SJCRH30 (cell line): ENCODE measurements at regions not wholly inside any gene's neighbourhood (a gene's known extent, or its start where the extent isn't known, plus 50 kb on each side); places are given as distances from the start of the nearest gene placed in this dataset.

ENCODE experiments used
- DNase-seq, 2 experiments: peaks; one replicate each; pipeline ENCODE4 v3.0.0-alpha.2; 2015 to 2020
- H3K27ac ChIP-seq: fragments of 250-450 bp; sonication (Bioruptor Pico); 2 replicates; pipeline ENCODE4 v1.5.1; 2020; ENCODE audit warnings: mild to moderate bottlenecking, moderate library complexity
- H3K27me3 ChIP-seq: fragments of 250-450 bp; sonication (Bioruptor Pico); 2 replicates; pipeline ENCODE4 v1.5.1; 2020; ENCODE audit warnings: mild to moderate bottlenecking, moderate library complexity
- H3K36me3 ChIP-seq: fragments of 250-450 bp; sonication (Bioruptor Pico); 2 replicates; pipeline ENCODE4 v1.5.1; 2020; ENCODE audit warnings: mild to moderate bottlenecking, moderate library complexity
- H3K4me1 ChIP-seq: fragments of 250-450 bp; sonication (Bioruptor Pico); 2 replicates; pipeline ENCODE4 v1.5.1; 2020; ENCODE audit warnings: mild to moderate bottlenecking, moderate library complexity
- H3K4me3 ChIP-seq: fragments of 250-450 bp; sonication (Bioruptor Pico); 2 replicates; pipeline ENCODE4 v1.5.1; 2020; ENCODE audit warnings: mild to moderate bottlenecking, moderate library complexity
- H3K9me3 ChIP-seq: fragments of 250-450 bp; sonication (Bioruptor Pico); replicated peaks from 2 replicates; pipeline ENCODE4 v1.5.1; 2020; ENCODE audit warnings: mild to moderate bottlenecking, moderate library complexity

DNA sequence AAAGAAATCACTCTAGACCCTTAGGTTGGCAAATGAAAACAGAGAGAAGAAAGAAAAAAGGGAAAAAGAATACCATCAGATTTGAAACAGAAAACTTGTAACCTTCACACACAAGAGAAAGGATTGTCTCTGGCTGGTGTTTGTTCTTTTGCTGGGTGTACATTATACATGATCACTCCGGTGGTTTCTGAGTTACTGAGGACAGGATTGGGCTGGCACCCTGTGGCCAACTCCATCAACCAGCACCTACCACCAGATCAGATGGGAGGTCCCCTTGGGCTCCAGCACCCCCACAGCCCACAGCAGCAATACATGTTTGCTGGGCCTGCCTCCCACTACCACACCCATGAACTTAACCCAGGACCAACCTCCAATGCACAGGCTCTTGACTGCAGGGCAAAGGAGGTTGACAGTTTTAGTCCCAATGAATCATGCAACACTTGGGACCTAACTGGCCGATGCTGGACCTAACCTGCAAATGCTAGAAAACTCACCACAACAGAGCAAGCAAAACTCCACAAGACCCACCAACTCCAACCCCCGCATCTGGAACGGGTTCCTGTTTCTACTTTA is 308.3 kb downstream of the SOX9 start:
- Histone ChIP-seq H3K27ac (no peak overlapping the region), H3K4me3 (no peak overlapping the region), H3K9me3 (no peaks in the 10 kb centered on the region), H3K27me3 (no peaks in the 10 kb centered on the region), H3K4me1 (peaks cover 32% of the 10 kb centered on the region), H3K36me3 (no peaks in the 10 kb centered on the region)
- no peak for DNase-seq

- Histone ChIP-seq H3K27me3 (no peaks in the 10 kb centered on the region), H3K9me3 (no peaks in the 10 kb centered on the region), H3K27ac (no peak overlapping the region), H3K4me3 (no peak overlapping the region), H3K36me3 (no peaks in the 10 kb centered on the region), H3K4me1 (peaks cover 32% of the 10 kb centered on the region)
- peak; percentile 24 to 41 for DNase-seq
Measured at GRCh38 chr17:72430611-72431432, 310.0 kb downstream of the SOX9 start.

GRCh38 chr17:72432143-72432621 is 311.4 kb downstream of the SOX9 start:
- Histone ChIP-seq H3K27ac (peak overlapping the region; percentile 23; the same call in 1 of the 2 replicates), H3K27me3 (no peaks in the 10 kb centered on the region)

GRCh38 chr17:72432881-72433280 is 312.1 kb downstream of the SOX9 start:
- H3K27me3 ChIP-seq: no peaks in the 10 kb centered on the region
- no peaks in the 10 kb centered on the region for H3K9me3 ChIP-seq
- peak overlapping the region; percentile 23; the same call in 1 of the 2 replicates for H3K27ac ChIP-seq
- H3K36me3 ChIP-seq: no peaks in the 10 kb centered on the region
- H3K4me3 ChIP-seq: peak overlapping the region; percentile 16; the same call in 1 of the 2 replicates
- H3K4me1 ChIP-seq: peaks cover 24% of the 10 kb centered on the region
- peak in 1 of 2 experiments; percentile 54 for DNase-seq

More at GRCh38 chr17:72432143-72432621, 311.4 kb downstream of the SOX9 start:
- DNase-seq: peak; percentile 81 to 86
- Histone ChIP-seq H3K4me3 (peak overlapping the region; percentile 16; the same call in 1 of the 2 replicates), H3K36me3 (no peaks in the 10 kb centered on the region), H3K9me3 (no peaks in the 10 kb centered on the region), H3K4me1 (peaks cover 25% of the 10 kb centered on the region)

DNA sequence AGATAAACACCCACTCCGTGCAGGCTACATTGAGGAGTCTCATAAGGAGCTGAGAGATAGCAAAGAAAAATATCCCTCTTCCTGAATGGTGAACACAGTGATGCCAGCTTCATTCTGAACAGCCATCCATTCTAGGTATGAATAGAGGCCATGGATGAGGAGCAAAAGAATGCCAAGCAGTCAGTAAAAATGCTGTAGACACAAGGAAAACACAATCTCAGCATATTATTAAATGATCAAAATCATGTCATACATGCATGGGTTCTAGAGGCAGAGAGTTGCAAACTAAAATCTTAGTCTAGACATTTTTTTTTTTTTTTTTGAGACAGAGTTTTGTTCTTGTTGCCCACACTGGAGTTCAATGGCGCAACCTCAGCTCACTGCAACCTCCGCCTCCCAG is 313.0 kb downstream of the SOX9 start:
- Histone ChIP-seq H3K4me3 (no peak overlapping the region), H3K27ac (no peak overlapping the region), H3K27me3 (no peaks in the 10 kb centered on the region), H3K4me1 (peaks cover 24% of the 10 kb centered on the region), H3K36me3 (no peaks in the 10 kb centered on the region), H3K9me3 (no peaks in the 10 kb centered on the region)
- no peak for DNase-seq

DNA sequence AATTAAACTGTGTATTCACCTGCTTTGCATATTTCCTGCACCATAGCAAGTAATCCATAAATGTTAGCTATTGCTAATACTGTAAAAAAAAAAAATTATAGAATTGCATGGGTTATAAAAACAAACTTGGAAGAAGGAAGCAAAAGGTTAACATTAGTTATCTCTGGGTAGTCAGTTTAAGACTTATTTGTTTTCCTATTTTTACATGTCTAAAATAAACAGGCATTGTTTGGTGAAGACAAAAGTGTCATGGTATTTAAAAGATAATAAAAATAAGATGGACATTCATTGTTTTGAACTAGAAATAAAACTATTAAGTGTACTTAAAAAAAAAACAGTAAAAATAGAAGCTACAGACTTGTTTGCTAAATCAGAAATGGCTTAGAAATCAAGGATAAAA is 313.8 kb downstream of the SOX9 start:
- Histone ChIP-seq H3K9me3 (no peaks in the 10 kb centered on the region; the same call in 1 of the 2 replicates), H3K27ac (no peak overlapping the region)

GRCh38 chr17:72434991-72435618 is 314.3 kb downstream of the SOX9 start:
- DNase-seq: no peak

More for the DNA sequence above, 313.8 kb downstream of the SOX9 start:
- no peak overlapping the region for H3K4me3 ChIP-seq
- H3K27me3 ChIP-seq: no peaks in the 10 kb centered on the region
- H3K4me1 ChIP-seq: peaks cover 24% of the 10 kb centered on the region
- no peaks in the 10 kb centered on the region for H3K36me3 ChIP-seq
- no peak for DNase-seq

GRCh38 chr17:72438783-72439182 is 318.0 kb downstream of the SOX9 start:
- Histone ChIP-seq H3K36me3 (no peaks in the 10 kb centered on the region), H3K4me1 (peaks cover 7% of the 10 kb centered on the region; the same call in 1 of the 2 replicates), H3K9me3 (no peaks in the 10 kb centered on the region; the same call in 1 of the 2 replicates), H3K27me3 (no peaks in the 10 kb centered on the region), H3K27ac (no peak overlapping the region), H3K4me3 (no peak overlapping the region)
- no peak for DNase-seq

More at GRCh38 chr17:72434991-72435618, 314.3 kb downstream of the SOX9 start:
- Histone ChIP-seq H3K36me3 (no peaks in the 10 kb centered on the region), H3K27me3 (no peaks in the 10 kb centered on the region), H3K4me3 (no peak overlapping the region), H3K27ac (no peak overlapping the region), H3K9me3 (no peaks in the 10 kb centered on the region; the same call in 1 of the 2 replicates), H3K4me1 (peaks cover 24% of the 10 kb centered on the region)

GRCh38 chr17:72439893-72440502 is 319.2 kb downstream of the SOX9 start:
- no peak overlapping the region for H3K4me3 ChIP-seq
- no peaks in the 10 kb centered on the region for H3K36me3 ChIP-seq
- H3K27ac ChIP-seq: no peak overlapping the region
- no peak for DNase-seq
- no peaks in the 10 kb centered on the region for H3K27me3 ChIP-seq
- no peaks in the 10 kb centered on the region; the same call in 1 of the 2 replicates for H3K9me3 ChIP-seq
- H3K4me1 ChIP-seq: peaks cover 7% of the 10 kb centered on the region; the same call in 1 of the 2 replicates

DNA sequence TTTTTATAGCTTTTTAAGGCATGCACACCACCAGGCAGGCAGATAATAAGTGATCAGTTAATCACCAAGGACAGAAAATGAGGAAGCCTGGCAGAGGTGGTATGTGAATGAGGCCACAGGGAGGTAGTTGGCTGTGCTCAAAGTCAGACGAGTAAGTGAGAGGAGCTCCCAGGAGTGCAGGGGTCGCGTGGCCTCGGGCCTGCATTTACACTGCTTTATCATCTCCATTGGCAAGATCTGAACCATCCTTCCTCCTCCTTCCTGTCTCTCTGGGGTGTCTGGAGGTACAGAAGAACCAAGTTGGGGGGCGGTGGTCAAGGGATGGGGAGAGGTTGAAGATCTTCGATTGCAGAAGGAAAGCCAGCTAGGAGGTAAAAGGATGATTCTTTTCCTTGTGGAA is 320.1 kb downstream of the SOX9 start:
- Histone ChIP-seq H3K36me3 (no peaks in the 10 kb centered on the region), H3K9me3 (no peaks in the 10 kb centered on the region; the same call in 1 of the 2 replicates), H3K4me3 (no peak overlapping the region), H3K27ac (no peak overlapping the region), H3K4me1 (peaks cover 7% of the 10 kb centered on the region; the same call in 1 of the 2 replicates), H3K27me3 (no peaks in the 10 kb centered on the region)
- no peak for DNase-seq

DNA sequence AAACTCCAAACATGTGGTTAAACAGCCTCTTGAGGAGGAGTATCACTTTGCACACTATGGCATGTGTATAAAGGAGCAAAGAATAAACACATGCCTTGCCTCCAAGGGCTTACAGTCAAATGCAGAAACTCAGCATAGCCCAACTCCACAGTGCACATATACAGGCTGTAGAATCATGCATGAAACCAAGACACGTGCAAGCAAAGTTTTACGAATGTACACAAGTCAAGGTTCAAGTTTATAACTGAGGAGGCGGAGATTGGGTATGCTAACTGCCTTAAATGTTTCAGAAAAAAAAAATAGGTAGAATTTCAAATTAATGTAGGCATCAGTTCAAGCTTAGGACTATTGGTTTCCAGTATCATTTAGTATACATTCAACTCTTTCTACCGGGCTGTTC is 321.1 kb downstream of the SOX9 start:
- peaks cover under 1% of the 10 kb centered on the region; the same call in 1 of the 2 replicates for H3K4me1 ChIP-seq
- no peaks in the 10 kb centered on the region for H3K36me3 ChIP-seq
- no peak overlapping the region for H3K27ac ChIP-seq
- H3K4me3 ChIP-seq: no peak overlapping the region
- H3K9me3 ChIP-seq: no peaks in the 10 kb centered on the region; the same call in 1 of the 2 replicates
- no peak for DNase-seq
- no peaks in the 10 kb centered on the region for H3K27me3 ChIP-seq

DNA sequence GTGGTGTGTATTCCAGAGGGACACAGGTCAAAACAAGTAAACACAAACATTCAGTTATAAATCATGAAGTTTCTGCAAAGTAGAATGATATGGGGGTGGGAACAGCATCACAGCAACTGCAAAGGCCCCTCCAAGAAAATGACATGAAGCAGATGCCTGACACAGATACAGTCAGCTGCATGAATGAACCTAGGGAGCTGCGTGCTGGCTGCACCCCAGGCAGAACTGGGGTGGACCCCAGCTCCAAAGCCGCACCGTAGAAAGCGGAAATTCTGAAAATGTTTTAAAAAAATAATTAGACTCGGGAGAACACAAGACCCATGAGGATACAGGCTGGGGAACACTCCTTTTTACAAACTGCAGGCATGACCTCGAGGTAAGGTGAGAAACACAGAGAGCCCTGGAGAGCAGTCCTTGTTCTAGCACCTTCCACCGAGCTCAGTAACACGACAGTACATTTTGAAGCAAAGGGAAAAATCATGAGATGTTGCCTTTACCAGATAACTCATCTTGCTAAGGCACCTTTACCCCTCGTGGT is 323.8 kb downstream of the SOX9 start:
- Histone ChIP-seq H3K4me1 (no peaks in the 10 kb centered on the region), H3K4me3 (no peak overlapping the region), H3K27ac (no peak overlapping the region), H3K27me3 (no peaks in the 10 kb centered on the region), H3K9me3 (no peaks in the 10 kb centered on the region; the same call in 1 of the 2 replicates), H3K36me3 (no peaks in the 10 kb centered on the region)
- DNase-seq: no peak

GRCh38 chr17:72445055-72445991 is 324.5 kb downstream of the SOX9 start:
- no peak for DNase-seq
- H3K27me3 ChIP-seq: no peaks in the 10 kb centered on the region
- H3K36me3 ChIP-seq: no peaks in the 10 kb centered on the region
- no peak overlapping the region for H3K27ac ChIP-seq
- no peaks in the 10 kb centered on the region; the same call in 1 of the 2 replicates for H3K9me3 ChIP-seq
- H3K4me3 ChIP-seq: no peak overlapping the region
- H3K4me1 ChIP-seq: no peaks in the 10 kb centered on the region
